ENCODE measurements at regions not wholly inside any gene's neighbourhood (a gene's known extent, or its start where the extent isn't known, plus 50 kb on each side); places are given as distances from the start of the nearest gene placed in this dataset.
"Not testable (repeated sequence)": the region's sequence is repeated elsewhere in the genome, so short reads cannot be mapped to it uniquely, and the experiment has no call there.

DNA sequence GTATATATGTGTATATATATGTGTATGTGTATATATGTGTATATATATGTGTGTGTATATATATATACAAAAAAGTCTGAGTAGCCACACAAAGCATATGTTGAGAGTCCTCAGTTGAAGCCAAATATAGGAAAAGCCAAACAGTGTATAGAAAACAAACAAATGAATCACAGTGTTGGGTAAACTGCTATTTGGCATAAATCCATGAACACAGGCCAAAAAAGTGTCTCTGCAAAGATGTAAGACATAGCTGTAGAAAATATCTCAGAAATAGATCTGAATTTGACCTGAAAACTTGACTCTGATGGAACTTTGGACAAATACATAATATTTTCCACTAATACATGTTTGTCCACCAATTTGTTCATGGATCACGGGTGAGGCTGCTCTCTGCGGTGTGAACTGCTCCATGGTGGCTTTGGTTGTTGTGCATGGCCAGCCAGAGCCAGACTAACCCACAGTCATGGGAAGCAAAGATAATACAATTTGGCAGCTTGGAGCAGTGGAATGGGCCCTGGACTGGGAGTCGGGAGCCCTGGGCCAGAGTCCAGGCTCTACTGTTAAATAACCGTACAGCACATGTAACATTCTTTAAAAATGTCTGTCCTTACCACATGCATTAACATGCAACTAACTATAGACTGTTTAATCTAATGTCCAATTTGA lies 76.9 kb upstream of the EED start:
- no peaks in the 10 kb centered on the region for H3K9me3 Mint-ChIP-seq
- H3K4me1 Mint-ChIP-seq (ENCODE audit: low read depth) = peaks cover 14% of the 10 kb centered on the region
- no peaks in the 10 kb centered on the region for H3K27me3 Mint-ChIP-seq (ENCODE audit: insufficient read depth)
- H3K4me3 Mint-ChIP-seq = no peak overlapping the region
- no peak for TF ChIP-seq CTCF (IDR thresholded peaks at IDR 0.05)
- no peak for DNase-seq
- no peaks in the 10 kb centered on the region for H3K36me3 Mint-ChIP-seq (ENCODE audit: low read depth)
- H3K27ac Mint-ChIP-seq = no peak overlapping the region

- peaks cover 28% of the 10 kb centered on the region for H3K4me1 Mint-ChIP-seq (ENCODE audit: low read depth)
- not testable (repeated sequence) for H3K9me3 Mint-ChIP-seq; H3K27me3 Mint-ChIP-seq (ENCODE audit: insufficient read depth); H3K36me3 Mint-ChIP-seq (ENCODE audit: low read depth); H3K27ac Mint-ChIP-seq; DNase-seq; H3K4me3 Mint-ChIP-seq
Observed at GRCh38 chr11:86166287-86166686, 78.3 kb upstream of the EED start.

GRCh38 chr11:86164106-86164505 lies 80.4 kb upstream of the EED start:
- Mint-ChIP-seq H3K4me3 (no peak overlapping the region), H3K27ac (no peak overlapping the region), H3K36me3 (ENCODE audit: low read depth) (no peaks in the 10 kb centered on the region), H3K9me3 (no peaks in the 10 kb centered on the region), H3K4me1 (ENCODE audit: low read depth) (peaks cover 45% of the 10 kb centered on the region), H3K27me3 (ENCODE audit: insufficient read depth) (no peaks in the 10 kb centered on the region)
- DNase-seq = no peak
- no peak for TF ChIP-seq CTCF (IDR thresholded peaks at IDR 0.05)

DNA sequence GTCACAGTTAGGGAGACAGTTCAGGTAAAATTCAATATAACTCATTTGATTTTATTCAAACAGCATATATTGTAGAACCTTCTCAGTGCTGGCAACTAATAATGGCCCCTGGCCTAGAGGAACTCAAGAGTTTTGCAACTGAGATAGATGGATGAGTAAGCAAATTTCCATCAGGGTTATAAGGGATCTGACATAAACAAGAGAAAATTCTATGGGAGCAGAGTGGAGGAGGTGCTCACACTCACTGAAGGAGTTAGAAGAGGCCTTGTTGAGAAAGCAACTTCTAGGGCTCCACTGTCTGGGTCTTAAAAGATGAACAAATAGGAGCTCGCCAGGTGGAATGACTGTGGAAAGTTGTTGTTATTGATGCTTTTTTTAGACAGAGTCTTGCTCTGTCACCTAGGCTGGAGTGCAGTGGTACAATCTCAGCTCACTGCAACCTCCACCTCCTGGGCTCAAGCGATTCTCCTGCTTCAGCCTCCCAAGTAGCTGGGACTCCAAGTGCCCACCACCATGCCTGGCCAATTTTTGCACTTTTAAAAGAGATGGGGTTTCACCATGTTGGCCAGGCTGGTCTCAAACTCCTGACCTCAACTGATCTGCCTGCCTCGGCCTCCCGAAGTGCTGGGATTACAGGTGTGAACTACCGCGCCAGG lies 81.2 kb upstream of the EED start:
- not testable (repeated sequence) for H3K4me3 Mint-ChIP-seq; H3K9me3 Mint-ChIP-seq; H3K36me3 Mint-ChIP-seq (ENCODE audit: low read depth); H3K27me3 Mint-ChIP-seq (ENCODE audit: insufficient read depth)
- peak overlapping the region; percentile 59 for H3K27ac Mint-ChIP-seq
- DNase-seq = peak; percentile 66
- H3K4me1 Mint-ChIP-seq (ENCODE audit: low read depth) = peaks cover 45% of the 10 kb centered on the region

- no peaks in the 10 kb centered on the region for H3K9me3 Mint-ChIP-seq
- no peaks in the 10 kb centered on the region; the same call in 1 of the 2 replicates for H3K27me3 Mint-ChIP-seq (ENCODE audit: insufficient read depth)
- H3K27ac Mint-ChIP-seq = peak overlapping the region; percentile 76
- peak overlapping the region; percentile 9; the same call in 1 of the 2 replicates for H3K4me3 Mint-ChIP-seq
- no peaks in the 10 kb centered on the region for H3K36me3 Mint-ChIP-seq (ENCODE audit: low read depth)
- DNase-seq = peak; percentile 89
- TF ChIP-seq CTCF (IDR thresholded peaks at IDR 0.05) = no peak
- H3K4me1 Mint-ChIP-seq (ENCODE audit: low read depth) = peaks cover 45% of the 10 kb centered on the region
Observed at GRCh38 chr11:86162239-86162638, 82.3 kb upstream of the EED start.

DNA sequence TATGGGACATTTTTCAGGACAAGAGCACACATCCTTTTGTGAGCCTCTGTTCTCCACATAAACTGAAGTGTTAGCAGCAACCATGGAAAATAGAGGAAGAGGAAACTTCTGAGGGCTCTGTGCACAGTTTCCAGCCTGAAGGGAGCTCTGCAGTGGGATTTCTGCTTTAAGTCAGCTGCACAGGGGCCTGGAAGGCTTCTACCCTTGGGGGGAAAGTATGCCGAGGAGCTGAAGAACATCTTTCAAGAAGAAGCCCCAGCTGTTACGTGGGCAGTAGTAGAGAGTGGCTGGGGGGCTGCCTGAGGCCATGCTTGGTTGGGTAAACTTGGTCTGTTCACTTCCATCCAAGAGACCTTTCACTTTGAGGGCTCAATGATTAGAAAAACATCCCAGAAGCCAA lies 82.7 kb upstream of the EED start:
- Mint-ChIP-seq H3K9me3 (no peaks in the 10 kb centered on the region), H3K27ac (peak overlapping the region; percentile 76), H3K4me1 (ENCODE audit: low read depth) (peaks cover 45% of the 10 kb centered on the region), H3K4me3 (no peak overlapping the region), H3K27me3 (ENCODE audit: insufficient read depth) (no peaks in the 10 kb centered on the region; the same call in 1 of the 2 replicates), H3K36me3 (ENCODE audit: low read depth) (no peaks in the 10 kb centered on the region)
- no peak for TF ChIP-seq CTCF (IDR thresholded peaks at IDR 0.05)
- no peak for DNase-seq
